NOMO-1 treated with DMSO at 0.1 percent for 48 hours (cell line): ENCODE measurements at regions not wholly inside any gene's neighbourhood (a gene's known extent, or its start where the extent isn't known, plus 50 kb on each side); places are given as distances from the start of the nearest gene placed in this dataset.
"Not testable (repeated sequence)": the region's sequence is repeated elsewhere in the genome, so short reads cannot be mapped to it uniquely, and the experiment has no call there.

Experiments used
- DNase-seq: peaks from one replicate; lab custom pipeline; 2025; ENCODE audit not compliant: unreplicated experiment; lab: John Stamatoyannopoulos, UW

- no peak for DNase-seq
Measured at GRCh38 chr6:71197267-71197666, 91.3 kb upstream of the OGFRL1 start.

GRCh38 chr6:71197780-71198179 is 90.8 kb upstream of the OGFRL1 start:
- DNase-seq, result no peak

- no peak for DNase-seq
Measured at GRCh38 chr6:71198908-71199307, 89.7 kb upstream of the OGFRL1 start.

GRCh38 chr6:71199736-71200135 is 88.9 kb upstream of the OGFRL1 start:
- DNase-seq, result no peak

GRCh38 chr6:71203206-71203605 is 85.4 kb upstream of the OGFRL1 start:
- no peak for DNase-seq

- no peak for DNase-seq
Measured at GRCh38 chr6:71204741-71205140, 83.9 kb upstream of the OGFRL1 start.

- no peak for DNase-seq
Measured at GRCh38 chr6:71205336-71205956, 83.2 kb upstream of the OGFRL1 start.

- no peak for DNase-seq
Measured at GRCh38 chr6:71206089-71206488, 82.5 kb upstream of the OGFRL1 start.

- DNase-seq, result no peak
Measured at GRCh38 chr6:71209206-71209605, 79.4 kb upstream of the OGFRL1 start.

- no peak for DNase-seq
Measured at GRCh38 chr6:71209626-71210025, 79.0 kb upstream of the OGFRL1 start.

- no peak for DNase-seq
Measured at GRCh38 chr6:71211799-71212198, 76.8 kb upstream of the OGFRL1 start.

GRCh38 chr6:71220466-71220865 is 68.1 kb upstream of the OGFRL1 start:
- DNase-seq, result no peak

GRCh38 chr6:71222671-71223070 is 65.9 kb upstream of the OGFRL1 start:
- no peak for DNase-seq

- DNase-seq, result no peak
Measured at GRCh38 chr6:71224011-71224410, 64.6 kb upstream of the OGFRL1 start.

- DNase-seq, result no peak
Measured at GRCh38 chr6:71226151-71226550, 62.5 kb upstream of the OGFRL1 start.

- DNase-seq, result peak; percentile 50
Measured at GRCh38 chr6:71228461-71229041, 60.1 kb upstream of the OGFRL1 start.

GRCh38 chr6:71229477-71229876 is 59.1 kb upstream of the OGFRL1 start:
- no peak for DNase-seq

- DNase-seq, result not testable (repeated sequence)
Measured at GRCh38 chr6:71232890-71233289, 55.7 kb upstream of the OGFRL1 start.

- no peak for DNase-seq
Measured at GRCh38 chr6:71236926-71237434, 51.6 kb upstream of the OGFRL1 start.

- no peak for DNase-seq
Measured at GRCh38 chr6:71238351-71238750, 50.3 kb upstream of the OGFRL1 start.
